HG02759 (cell line): ENCODE measurements at regions not wholly inside any gene's neighbourhood (a gene's known extent, or its start where the extent isn't known, plus 50 kb on each side); places are given as distances from the start of the nearest gene placed in this dataset.

Experiments
- ATAC-seq: cut with Tn5 transposase; IDR thresholded peaks from one replicate; pipeline ENCODE4 v1.9.1; 2021; ENCODE audit warnings: mild to moderate bottlenecking, moderate library complexity; ENCODE audit not compliant: unreplicated experiment

- ATAC-seq: no peak
Measured at GRCh38 chr10:113320211-113320610, 232.6 kb upstream of the HABP2 start.

- no peak for ATAC-seq
Measured at GRCh38 chr10:113320987-113321386, 231.9 kb upstream of the HABP2 start.

- no peak for ATAC-seq
Measured at GRCh38 chr10:113322843-113323242, 230.0 kb upstream of the HABP2 start.

- no peak for ATAC-seq
Measured at GRCh38 chr10:113323985-113324384, 228.9 kb upstream of the HABP2 start.

- peak; percentile 93 for ATAC-seq
Measured at GRCh38 chr10:113326160-113327111, 226.4 kb upstream of the HABP2 start.

GRCh38 chr10:113329121-113329596, 223.7 kb upstream of the HABP2 start:
- no peak for ATAC-seq

GRCh38 chr10:113331961-113332360, 220.9 kb upstream of the HABP2 start:
- ATAC-seq: no peak

- no peak for ATAC-seq
Measured at GRCh38 chr10:113333313-113333712, 219.5 kb upstream of the HABP2 start.

- ATAC-seq: no peak
Measured at GRCh38 chr10:113335592-113335991, 217.3 kb upstream of the HABP2 start.

- no peak for ATAC-seq
Measured at GRCh38 chr10:113336549-113337130, 216.2 kb upstream of the HABP2 start.

- no peak for ATAC-seq
Measured at GRCh38 chr10:113337142-113337541, 215.7 kb upstream of the HABP2 start.

GRCh38 chr10:113339121-113339520, 213.7 kb upstream of the HABP2 start:
- no peak for ATAC-seq

- ATAC-seq: no peak
Measured at GRCh38 chr10:113340282-113340681, 212.6 kb upstream of the HABP2 start.

GRCh38 chr10:113341138-113341537, 211.7 kb upstream of the HABP2 start:
- no peak for ATAC-seq

- ATAC-seq: no peak
Measured at GRCh38 chr10:113345826-113346624, 206.8 kb upstream of the HABP2 start.

GRCh38 chr10:113347508-113347907, 205.3 kb upstream of the HABP2 start:
- no peak for ATAC-seq

GRCh38 chr10:113348694-113349093, 204.2 kb upstream of the HABP2 start:
- ATAC-seq: no peak

GRCh38 chr10:113350311-113351040, 202.4 kb upstream of the HABP2 start:
- no peak for ATAC-seq

- no peak for ATAC-seq
Measured at GRCh38 chr10:113354711-113355110, 198.1 kb upstream of the HABP2 start.

GRCh38 chr10:113356794-113357680, 195.8 kb upstream of the HABP2 start:
- ATAC-seq: no peak
